Stimulated activated CD8-positive, alpha-beta memory T cell treated with anti-CD3 and anti-CD28 coated beads, Interleukin-7, amount 100 ng/mL, for 4 hours (primary cell): ENCODE measurements at regions not wholly inside any gene's neighbourhood (a gene's known extent, or its start where the extent isn't known, plus 50 kb on each side); places are given as distances from the start of the nearest gene placed in this dataset.

Experiments
- DNase-seq, 2 donors: peaks; one replicate each; pipeline ENCODE4 v3.0.0-alpha.2; 2020; ENCODE audit warnings: low read depth in 2 of 2

DNA sequence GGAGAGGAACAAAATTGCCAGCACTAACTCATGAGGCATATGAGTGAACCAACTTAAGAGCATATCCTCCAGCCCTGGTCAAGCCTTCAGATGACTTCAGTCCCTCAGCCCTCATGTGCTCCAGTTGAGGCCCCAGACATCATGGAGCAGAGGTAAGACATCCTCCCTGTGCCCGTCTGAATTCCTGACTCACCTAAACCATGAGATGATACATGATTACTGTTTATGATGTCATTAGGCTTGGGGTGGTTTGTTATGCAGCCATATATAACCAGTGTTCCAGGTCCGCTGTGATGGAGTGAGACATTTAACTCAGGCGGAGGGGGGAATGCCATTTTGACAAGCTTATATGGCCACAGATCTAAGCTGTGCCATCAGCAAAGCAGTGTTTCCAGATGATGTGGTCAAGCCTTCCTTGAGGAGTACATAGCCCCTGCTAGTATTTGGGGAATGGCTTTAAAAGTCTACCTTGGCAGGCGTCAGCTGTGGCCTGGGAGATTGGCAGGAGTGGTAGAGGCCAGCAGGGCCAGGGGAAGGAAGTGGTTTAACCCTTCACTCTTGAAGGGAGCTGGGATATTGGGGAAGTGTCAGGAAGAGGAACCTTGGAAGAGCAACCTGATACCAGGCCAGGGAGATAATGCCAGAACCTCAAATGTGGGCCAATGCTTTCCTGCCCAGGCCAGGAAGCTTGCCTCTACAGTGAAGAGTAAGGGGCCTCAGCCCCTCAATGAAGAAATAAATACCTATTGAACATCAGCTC lies 343.0 kb upstream of the PODXL start:
- DNase-seq = no peak

DNA sequence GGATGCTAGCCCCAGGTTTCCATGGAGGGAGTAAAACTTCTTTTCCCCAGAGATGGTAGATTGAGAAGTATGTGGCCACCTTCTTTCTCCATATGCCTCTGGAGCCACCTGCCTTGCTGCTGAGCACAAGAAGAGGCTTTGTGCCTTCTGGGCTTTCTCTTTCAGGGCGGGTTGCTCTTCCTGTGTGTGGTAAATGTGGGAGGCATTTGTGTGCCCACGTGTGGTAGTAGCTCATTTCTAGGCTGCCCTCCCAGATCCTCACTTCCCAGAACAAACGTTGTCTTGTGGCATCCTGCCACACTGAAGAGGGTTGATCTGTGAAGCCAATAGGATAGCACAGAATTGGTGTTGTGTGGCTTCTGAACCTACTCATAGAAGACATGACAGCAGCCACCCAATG lies 342.0 kb upstream of the PODXL start:
- no peak for DNase-seq

DNA sequence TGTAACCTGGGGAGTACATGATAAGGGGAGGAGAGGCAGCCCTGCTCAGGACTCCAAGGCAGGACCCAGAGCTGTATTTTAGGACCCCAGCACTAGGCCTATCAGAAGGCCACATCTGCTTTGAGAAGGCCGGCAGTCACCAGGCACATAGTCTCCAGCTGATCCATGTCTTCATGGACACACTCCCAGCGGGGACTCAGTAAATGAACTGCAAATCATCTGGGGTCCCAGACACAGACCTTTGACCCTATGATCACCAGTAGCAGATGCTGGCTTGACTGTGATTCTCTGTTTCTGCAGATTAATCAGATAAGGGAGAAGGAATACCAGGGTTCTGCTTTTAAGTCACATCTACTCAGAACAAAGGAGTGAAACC lies 341.4 kb upstream of the PODXL start:
- DNase-seq = no peak

DNA sequence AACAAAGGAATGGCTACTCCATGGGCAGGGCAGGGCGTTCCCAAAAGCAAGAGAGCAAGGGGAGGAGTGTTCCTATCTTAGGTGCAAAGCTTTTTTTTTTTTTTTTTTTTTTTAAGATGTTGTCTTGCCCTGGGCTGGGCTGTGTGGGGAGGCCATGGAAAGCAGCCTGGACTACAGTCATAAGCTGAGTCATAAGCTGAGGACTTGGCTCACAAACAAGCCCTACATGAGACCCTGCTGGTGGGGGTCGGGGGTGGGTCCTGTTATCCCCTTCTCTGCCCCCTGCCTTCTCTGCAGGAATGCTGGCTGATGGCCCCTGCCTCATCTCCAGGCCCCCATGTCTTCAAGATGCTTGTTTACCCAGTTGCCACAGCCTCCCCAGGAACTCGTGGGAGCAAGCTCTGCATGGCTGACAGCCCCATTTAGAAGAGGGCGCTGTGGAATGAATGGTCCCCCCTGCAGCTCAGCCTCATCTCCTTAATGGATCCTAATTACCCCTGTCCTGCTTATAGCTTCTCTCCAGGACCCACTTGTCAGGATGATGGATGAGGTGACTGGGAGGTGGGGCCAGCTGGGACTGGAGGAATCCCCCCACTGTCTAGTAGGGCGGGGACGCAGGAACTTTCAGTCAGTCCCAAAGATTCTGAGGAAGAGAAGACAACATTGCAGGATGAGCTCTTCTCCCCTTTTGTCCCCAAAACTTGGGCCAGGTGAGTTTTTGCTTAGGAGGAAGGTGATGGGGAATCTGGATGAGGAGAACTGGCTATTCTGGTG lies 340.8 kb upstream of the PODXL start:
- no peak for DNase-seq

DNA sequence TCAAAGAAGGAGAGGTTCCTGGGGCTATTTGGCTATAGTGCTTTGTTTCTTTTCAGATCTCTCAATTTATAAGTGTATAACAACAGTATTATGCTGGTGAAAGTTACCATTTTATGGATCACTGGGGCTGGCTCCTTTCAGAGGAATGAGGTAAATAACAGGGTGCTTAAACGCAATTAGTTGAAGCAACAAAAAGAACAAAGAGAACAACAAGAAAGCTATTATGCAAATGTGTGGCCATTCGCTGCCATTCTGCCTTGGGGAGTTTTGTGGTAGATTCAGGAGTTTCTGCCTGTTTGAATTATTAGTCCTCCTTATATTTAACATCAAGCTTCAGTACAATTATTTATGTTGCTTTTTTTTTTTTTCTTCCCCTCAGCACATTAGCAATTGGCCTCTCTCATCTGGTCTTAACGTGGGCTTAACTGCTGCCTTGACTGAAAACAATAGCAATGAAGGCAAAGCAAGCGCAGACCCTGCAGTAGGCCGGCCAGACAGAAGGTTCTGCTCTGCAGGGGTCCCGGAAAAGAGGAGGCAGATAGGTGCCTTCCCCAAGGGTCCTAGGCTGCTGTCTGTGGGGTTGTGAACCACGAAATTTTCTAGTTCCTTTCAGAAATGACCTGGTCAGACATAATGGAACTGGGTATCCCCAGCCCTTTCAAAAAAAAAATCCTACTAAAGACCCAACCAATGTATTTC lies 339.9 kb upstream of the PODXL start:
- no peak for DNase-seq

DNA sequence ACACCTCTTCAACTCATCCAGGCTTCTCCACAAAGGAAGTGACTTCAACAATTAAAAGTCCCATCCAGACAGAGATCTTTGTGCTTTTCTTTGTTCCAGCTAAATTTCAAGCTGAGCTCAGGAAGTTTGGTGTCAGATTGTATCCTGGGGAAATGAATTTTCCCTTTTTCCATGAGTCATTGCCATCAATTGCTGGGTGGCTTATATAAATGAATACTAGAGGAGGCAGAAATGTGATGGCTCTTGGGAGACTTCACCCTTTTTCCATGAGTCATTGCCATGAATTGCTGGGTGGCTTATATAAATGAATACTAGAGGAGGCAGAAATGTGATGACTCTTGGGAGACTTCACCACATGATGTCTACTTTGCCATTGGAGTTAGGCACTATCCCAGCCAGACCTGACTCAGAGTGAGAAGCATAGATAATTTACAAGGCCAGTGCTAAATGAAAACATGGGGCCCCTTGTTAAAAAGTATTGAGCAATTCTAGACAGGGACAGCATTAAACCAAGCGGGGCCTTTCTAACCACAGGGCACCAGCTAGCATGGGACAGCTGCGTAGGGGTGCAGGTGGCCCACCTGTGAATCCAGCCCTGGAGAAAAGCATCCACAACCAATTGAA lies 339.2 kb upstream of the PODXL start:
- DNase-seq = no peak

DNA sequence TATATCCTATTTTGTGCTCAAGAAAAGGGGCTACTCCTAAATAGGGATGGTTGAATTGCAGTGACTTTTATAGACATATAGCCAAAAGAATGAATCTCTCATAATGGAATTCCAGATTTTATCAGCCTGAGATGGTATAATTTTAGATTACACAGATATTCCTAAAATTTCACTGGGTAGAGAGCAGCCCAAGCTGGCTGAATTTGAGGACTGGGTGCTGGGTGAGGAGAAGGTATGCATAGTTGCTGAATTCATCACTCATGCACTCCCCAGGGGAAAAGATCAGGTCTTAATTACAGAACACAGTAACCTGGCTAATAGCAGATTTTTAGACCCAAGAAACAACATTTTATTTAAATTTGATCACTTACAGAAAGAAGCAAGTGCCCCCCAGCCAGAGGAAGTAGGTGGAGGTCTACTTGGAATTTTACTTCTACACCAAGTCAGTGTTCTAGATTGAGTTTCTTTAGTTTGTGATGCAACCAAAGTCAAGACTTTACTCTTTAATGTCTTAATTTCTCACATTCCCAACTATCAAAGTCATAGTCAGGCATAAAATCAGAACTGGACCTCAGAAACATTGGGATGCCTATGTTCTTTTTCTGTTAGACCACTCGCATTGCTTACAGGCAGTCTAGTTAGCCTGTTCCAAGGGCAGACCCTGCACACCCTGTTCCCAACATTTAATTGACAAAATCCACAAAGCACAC lies 337.4 kb upstream of the PODXL start:
- DNase-seq = no peak

DNA sequence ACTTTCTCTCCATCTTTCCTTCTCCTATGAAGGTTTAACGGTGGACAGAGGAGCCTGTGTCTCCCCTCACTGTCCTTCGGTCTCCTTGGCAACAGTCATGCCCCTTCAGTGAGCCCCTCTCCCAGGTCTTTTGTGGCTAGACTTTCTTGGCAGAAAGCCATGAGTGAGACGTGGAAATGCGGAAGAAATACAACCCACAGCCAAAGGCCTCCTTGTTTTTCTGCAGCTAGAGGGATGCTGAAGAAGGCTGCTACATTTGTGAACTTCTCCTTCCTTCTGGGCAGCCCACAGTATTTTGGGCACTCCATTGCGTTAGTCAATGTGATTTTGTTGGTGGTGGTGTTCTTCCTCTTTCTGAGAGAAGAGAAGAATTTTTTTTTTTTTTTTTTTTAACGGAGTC lies 333.7 kb upstream of the PODXL start:
- no peak for DNase-seq

DNA sequence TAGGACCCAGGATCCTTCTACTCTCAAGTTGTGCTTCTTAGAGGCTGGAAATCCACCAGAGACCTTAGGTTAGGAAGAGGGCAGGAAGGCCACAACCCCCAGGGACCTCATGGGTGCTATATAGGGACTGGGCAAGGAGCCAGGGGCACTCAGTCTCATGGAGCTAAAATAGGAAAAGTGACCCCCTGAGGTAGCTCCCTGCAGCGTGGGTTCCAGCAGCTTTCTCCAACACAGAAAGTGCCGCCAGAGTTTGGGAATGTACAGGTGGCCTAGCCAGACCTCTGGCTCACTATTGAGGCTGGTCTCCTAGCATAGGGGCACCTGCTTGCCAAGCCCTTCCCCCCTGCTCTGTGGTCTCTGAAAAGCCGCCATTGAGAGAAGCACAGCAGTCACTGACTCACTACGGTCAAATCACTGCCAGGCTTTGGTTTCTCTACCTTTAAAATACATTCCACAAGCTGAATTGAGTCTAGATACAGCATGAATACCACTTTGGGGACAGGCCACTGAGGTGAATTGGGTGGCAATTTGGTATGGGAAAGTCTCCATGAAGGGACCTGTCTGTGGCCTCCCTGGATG lies 333.2 kb upstream of the PODXL start:
- no peak for DNase-seq

DNA sequence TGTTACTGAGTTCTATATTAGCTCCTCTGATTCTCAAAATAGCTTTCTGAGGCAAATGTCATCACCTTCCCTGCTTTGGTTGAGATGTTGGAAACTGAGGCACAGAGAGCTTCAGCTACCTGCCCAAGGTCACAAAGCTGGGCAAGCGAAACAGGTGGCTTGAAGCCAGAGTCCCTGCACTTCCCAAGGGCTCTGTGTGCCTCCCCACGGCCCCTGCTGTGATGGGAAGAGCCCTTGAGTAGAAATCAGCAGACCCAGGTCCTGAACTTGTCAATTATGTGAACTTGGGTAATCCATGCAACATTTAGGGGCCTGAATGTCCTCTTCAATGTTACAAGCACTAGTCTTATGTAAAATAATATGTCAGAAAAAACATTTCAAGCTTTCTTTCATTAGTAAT lies 327.3 kb upstream of the PODXL start:
- no peak for DNase-seq

DNA sequence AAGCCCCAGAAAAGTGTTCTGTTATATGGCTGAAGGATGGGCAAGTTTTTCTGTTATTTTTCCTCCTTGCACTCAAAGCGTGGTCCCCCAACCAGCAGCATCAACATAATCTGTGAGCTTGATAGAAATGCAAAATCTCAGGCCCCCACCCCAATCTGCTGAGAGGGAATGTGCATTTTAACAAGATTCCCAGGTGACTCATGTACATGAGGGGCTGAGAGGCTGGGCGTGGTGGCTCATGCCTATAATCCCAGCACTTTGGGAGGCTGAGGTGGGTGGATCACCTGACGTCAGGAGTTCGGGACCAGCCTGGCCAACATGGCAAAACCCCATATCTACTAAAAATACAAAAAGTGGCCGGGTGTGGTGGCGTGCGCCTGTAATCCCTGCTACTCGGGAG lies 326.8 kb upstream of the PODXL start:
- no peak for DNase-seq

DNA sequence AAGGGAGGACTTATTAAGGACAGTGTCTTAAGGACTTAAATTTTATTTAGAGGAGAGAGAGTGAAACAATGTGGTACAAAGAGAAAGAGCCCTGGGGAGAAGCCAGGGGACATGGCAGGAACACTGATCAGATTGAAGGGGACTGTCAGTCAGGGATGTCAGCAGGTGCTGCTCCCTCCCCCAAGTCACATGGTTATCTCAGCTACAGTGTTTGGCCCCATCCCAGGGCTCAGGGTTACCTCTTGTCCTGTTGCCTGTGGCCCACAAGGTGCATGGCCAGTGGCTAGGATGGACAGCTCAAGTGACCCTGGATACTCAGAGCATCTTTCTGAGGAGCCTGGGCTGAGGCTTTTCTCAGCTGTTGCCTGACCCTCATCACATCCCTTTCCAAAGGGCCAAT lies 325.9 kb upstream of the PODXL start:
- no peak for DNase-seq

DNA sequence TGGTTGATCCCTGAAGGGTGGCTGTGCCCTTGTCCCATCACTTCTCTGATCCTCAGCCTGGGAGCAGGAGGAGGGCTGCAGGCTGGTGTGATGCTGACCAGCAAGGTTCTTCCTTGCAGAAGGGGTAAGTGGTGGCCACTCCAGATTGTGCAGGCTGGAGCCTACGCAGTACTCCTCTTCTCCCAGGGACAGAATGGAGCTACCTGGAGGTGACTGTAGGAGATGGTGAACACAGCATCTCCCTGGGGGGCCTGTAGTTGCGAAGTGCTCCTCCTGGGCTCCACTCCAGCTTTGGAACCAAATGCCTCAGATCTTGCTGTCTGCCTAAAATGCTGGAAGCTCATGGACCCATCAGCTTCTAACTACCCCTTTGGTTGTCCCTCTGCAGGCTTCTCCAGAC lies 323.6 kb upstream of the PODXL start:
- no peak for DNase-seq

DNA sequence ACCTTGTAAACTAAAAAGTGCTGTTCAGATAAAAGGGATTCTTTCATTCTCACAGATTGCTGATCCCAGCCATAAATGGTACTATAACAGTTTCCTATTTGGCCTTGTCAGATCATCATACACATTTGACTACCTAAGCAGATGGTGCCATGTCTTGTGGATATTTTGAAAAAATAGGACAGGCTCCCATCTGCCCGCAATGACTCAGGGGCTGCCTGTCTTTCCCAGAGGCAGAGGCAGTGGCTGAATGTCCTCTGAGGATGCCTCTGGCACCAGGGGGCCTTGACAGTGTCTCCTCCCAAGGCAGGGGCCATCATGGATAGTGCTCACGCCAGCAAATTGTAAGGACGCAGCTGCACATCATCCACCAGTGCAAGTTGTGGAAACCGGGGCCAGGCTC lies 323.0 kb upstream of the PODXL start:
- no peak for DNase-seq

DNA sequence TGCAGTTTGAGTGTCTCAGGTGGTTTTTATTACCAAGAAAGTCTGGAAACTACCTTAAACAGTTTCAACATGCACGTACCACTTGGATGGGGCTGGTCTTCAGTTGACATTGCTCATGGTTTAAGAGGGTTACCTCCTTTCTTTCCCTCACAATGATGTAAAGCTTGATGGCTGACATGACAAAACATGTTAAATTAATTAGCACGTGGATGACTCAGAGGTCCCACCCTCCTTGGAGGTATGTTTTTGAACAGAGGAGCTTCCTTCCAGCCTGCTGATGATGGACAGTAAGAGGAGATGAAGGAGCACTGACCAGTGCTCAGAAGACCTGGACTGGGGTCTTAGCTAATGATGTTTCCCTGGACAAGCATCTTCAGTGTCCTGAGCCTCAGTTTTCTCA lies 322.3 kb upstream of the PODXL start:
- DNase-seq = no peak

DNA sequence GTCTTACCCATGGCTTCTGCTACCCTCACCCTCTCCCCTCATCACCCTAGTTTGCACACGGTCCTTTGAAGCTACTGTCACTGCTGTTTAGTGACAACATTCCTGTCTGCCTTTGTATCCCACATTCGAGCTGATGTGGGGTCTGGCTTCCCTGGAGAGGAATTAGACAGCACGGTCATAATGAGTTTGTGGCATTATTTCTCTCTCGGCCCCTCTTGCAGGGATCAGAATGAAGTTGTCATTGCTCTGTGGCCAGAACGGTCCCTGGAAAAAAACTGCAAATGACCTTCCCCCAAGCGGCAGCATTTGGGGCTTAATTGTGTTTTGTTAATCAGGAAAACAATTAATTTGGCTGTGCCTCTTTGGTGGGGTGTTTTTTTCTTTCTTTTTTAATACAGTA lies 317.2 kb upstream of the PODXL start:
- DNase-seq = no peak

DNA sequence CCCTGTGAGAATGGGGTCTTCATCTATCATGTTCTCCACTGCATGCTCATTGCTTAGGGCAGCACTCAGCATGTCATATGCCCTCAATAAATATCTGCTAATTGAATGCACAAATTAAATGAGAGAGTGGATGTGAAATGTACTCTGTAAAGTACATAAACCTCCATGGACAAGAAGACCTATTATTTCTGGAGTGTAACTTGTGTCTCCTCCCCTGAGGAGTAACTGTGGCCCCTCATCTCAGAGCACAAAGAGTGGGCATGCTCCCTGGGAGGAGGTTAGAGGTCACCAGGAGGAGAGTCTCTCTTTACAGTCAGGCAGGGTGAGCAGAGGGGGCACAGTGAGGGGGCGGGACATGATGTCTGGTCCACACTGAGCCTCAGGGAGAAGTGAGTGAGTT lies 313.6 kb upstream of the PODXL start:
- no peak for DNase-seq

DNA sequence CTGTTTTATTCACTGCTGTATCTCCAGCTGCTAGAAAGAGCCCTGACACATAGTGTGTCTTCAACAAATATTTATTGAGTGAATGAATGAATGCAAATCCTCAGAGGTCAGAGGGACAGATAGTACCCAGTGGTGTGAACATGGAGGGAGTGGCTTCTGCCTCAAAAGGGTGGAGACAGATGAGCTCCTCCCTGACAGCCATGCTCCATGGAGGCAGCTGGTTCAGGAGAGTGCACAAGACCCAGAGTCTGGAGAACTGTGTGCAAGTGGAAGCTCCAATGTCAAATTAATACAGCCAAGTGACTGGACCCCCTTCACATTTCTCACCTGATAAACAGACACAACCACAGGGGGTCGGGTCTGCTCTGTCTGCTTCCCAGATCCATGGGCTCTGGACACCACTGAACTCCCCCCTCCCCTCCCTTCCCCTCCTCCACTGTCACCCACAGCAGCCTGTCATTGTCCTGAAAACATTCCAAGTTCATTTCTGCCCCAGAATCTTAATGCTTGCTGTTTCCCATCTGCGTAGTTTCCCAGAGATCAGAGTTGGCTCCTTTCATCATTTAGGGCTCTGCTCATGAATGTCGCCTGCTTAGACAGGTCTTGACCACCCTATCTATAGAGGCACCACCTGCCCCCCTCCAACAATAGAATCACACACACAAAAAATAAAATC lies 312.9 kb upstream of the PODXL start:
- no peak for DNase-seq

DNA sequence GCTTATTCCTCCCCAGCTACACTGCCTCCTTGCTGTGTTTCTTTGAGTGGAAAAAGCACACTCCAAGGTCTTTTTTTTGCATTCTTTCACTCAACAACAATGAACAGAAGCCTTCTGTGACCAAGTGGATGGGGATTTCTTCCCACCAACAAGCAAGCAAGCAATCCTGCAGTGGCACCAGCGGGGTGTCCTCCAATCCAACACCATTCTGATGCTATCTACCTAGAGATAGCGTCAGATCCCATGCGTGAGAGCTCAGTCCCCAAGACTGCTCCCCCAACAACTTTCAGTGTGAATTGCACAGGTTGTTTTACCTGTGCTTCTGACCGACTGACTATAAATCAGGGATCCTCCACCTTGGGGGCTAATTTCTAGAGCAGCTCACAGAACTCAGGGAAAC lies 311.0 kb upstream of the PODXL start:
- no peak for DNase-seq

DNA sequence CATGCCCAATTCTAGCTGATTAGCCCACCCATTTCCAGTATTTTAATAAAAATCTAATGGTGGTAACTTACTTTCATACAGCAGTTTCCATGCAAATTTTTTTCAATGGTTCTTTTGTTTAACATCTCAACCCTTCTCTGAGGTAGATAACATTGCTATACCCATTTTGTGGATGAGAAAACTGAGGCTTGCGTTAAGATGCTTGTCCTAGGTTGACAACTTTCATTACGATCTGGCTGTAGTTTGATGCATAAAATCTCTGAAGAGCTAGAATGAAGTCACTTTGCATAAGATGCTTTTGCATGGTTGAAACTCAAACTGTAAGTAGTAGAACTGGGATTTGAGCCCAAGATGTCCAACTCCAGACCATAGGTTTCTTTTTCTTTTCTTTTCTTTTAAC lies 309.5 kb upstream of the PODXL start:
- no peak for DNase-seq
